ENCODE measurements at regions not wholly inside any gene's neighbourhood (a gene's known extent, or its start where the extent isn't known, plus 50 kb on each side); places are given as distances from the start of the nearest gene placed in this dataset.

- TF ChIP-seq POLR2AphosphoS5 (IDR thresholded peaks at IDR 0.05) (no peak), POLR2A (IDR thresholded peaks at IDR 0.05) (no peak), CTCF (IDR thresholded peaks at IDR 0.05) (no peak)
Observed at GRCh38 chr2:164112105-164112504, 376.3 kb upstream of the FIGN start.
